CD4-positive, alpha-beta T cell treated with Interleukin-15 for 1 hour (primary cell): ENCODE measurements at regions not wholly inside any gene's neighbourhood (a gene's known extent, or its start where the extent isn't known, plus 50 kb on each side); places are given as distances from the start of the nearest gene placed in this dataset.
"Not testable (repeated sequence)": the region's sequence is repeated elsewhere in the genome, so short reads cannot be mapped to it uniquely, and the experiment has no call there.

ENCODE experiments used
- DNase-seq: peaks from one replicate; pipeline ENCODE4 v3.0.0-alpha.2; 2020

DNA sequence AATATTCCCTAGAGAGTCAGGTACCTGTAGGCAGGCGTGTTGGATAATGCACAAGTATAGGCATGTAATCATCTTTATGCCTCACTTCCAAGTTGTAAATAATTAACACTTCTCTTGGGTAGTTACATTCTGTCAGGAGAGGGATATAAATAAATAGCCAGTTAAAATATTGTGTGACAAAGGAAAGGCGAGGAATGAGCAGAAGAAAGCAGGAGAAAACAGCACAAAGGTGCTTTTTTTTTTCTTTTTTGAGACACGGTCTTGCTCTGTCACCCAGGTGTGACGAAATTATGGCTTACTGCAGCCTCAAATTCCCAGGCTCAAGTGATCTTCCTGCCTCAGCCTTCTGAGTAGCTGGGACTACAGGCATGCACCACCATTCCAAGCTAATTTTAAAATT, 99.2 kb upstream of the LYZL2 start:
- no peak for DNase-seq

DNA sequence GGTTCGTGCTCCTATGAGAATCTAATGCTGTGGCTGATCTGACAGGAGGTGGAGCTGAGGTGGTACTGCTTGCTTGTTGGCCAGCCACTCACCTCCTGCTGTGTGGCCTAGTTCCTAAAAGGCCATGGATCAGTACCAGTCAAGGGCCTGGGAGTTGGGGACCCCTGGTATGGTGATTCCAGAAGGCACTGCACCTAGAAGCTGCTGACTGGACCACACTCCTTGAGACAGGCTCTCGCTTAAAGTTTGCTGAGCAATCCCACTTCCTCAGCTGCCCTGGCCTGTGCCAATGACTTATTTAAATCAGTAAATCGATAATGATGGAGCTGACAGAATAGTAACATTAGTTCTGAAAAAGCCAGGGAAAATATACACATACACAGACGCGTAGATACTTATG, 98.6 kb upstream of the LYZL2 start:
- DNase-seq: no peak

DNA sequence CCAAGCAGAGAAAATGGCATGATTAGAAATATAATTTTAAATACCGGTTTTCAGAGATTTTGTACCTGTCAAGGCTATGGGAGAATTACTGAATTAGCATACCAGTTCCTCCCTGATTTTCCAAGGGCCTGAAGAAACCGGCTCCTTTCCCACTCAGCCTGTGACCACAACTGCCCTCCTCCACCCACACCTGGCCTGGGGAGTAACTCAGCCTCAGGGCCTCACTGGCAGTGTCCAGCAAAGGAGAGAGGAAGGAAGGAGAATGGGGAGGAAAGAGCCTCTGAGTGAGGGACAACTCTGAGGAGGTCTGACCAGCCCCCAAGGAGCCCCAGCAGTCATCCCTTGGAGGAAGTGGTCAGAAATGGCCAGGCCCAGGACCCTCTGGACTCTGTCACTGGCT, 98.0 kb upstream of the LYZL2 start:
- DNase-seq: no peak

DNA sequence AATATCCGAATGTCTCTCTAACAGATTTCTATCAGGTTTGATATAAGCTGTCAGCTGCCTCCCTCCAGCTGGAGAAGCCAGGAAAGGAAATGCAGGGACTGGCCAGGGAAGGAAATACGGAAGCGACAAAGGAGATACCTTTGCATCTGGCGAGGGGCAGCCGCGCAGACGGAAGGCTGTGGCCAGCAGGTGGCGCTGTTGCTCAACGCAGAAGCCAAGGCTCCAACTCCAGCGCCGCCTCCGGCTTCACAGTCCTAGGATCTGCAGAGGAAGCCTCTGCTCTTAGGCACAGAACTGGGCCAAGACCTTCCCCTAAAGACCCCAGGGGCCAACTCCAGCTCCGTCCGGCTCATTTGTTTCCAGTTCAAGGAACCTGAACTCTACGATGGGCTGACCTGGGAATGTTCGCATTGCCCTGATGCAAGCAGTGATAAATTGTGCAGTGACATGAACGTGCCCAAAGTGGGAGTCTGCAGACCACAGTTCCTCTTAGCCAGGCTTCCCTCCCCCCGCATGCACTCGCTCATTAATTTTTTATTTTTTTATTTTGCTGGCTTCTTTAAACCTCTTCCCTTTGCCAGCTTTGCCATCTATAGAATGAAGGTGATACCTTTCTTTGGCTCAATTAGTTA, 97.3 kb upstream of the LYZL2 start:
- peak; percentile 72 for DNase-seq

DNA sequence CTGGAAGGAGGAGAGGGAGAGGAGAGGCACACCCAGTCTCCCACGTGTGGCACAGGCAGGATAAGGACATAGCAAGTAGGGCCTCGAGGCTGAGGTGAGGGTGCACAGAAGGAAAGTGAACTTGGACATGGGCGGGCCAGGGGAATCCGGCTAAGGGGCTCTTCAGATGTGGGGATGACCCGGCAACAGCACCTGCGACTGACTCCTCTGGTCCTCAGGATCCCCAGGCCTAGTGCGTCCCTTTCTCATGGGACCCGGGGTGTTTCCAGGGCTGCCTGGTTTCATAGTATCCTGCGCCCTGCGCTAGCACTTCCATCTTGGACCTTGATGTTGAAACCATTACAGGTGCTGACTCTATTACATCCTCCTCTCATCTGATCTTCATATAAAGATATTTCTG, 96.1 kb upstream of the LYZL2 start:
- no peak for DNase-seq

DNA sequence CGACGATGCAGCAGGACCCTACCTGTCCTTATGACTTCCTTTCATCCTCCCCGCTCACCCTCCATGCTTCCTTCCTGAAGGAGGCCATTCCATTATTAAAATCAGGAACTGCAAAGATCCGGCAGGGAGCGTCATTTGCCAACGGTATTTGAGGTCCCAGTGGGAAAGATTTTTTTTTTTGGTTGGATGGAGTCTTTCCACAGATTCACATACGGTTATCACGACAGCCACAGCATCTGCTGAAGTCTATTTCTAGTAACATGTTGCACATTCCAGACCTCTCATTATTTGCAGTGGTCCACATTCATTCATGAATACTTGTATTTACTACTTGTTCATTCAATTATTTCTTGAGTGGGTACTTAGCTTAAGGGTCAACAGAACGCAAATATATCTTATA, 94.7 kb upstream of the LYZL2 start:
- no peak for DNase-seq

DNA sequence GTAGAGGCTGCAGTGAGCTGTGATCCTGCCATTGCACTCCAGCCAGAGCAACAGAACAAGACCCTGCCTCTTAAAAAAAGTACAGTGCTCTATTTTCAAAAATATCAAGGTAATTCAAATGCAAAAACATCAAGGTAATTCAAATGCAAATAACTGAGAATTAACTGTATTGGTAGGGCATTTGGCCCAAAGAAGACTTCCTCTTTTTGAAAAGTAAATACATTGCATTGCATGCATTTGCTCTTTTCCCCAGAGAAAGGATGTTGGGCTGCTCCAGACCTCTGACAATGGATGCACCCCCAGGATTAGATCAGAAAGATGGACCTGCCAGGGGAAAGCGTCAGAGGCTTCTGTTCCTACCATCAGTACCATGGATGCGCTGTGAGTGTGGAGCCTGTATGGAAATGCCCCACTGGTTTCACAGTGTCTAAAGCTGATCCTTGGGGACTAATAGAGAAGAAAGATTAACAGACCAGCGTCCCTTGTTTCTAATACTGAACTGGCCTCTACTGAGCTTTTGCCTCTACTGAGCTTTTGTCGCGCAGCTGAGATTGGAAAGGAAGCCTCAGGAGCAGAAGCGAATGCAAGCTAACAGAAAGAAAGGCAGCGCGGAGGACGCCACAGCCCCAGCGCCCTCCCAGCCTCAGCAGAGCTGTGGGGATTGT, 93.5 kb upstream of the LYZL2 start:
- no peak for DNase-seq

DNA sequence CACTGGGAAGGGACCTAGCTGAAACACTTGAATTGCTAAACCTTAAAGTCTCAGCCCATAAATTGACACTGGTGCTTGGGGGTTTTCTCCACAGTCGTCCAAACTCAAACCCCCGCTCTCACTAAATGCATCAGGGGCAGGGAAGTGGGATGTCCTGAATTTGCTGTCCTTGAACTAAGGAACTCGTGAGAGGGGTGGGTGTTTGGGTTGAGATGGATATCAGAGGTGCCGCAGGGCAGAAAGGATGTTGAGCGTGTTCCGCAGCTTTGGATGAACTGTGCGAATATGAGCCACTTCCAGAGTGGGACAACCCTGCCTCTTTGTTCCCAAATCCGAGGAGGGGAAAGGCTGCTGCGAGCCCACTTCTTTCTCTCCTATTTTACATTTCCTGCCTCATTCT, 90.3 kb upstream of the LYZL2 start:
- DNase-seq: no peak

DNA sequence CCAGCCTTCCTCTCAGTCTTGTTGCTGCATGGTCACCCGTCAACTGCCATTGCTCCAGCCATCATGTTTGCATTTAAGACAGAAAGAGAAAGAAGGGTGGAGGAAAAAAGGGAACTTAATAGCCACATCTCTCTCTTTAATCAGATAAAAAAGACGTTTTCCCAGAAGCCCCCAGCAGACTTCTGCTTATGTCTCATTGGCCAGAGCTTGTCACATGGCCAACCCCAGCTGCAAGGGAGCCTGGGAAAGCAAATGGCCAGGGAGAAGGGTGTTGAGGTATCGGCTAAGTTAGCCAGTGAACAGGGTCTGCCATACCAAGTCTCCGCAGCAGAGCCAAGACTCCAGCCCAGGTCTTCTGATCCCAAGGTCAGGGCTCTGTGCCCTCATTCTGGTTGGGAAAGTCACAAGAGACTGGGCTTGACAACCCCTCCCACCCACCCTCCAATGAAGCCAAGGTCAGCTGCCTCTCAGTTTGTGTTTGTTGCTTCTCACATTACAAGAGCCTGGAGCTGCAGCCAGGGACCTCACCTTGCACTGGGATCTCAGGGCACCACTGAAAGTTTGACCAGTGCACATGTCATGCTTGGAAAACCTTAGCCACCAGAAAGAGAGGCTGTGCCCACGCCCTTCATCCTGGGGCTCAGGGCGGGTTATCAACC, 80.3 kb upstream of the LYZL2 start:
- no peak for DNase-seq

DNA sequence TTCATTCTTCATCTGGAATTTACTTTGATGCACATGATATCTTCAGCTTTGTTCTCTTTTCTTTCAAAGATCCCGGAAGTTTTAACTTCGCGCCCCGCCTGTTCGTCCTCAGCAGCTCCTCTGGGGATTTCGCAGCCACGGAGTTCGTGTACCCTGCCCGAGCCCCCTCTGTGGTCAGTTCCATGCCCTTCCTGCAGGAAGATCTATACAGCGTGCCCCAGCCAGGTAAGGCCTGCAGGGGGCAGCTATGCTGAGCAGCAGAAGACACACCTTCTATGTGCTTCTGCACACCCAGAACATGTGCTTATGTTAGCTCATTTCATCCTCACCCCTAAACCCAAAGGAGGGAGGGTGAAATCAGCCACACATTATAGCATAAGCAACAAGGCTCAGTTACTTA, 79.7 kb upstream of the LYZL2 start:
- no peak for DNase-seq

DNA sequence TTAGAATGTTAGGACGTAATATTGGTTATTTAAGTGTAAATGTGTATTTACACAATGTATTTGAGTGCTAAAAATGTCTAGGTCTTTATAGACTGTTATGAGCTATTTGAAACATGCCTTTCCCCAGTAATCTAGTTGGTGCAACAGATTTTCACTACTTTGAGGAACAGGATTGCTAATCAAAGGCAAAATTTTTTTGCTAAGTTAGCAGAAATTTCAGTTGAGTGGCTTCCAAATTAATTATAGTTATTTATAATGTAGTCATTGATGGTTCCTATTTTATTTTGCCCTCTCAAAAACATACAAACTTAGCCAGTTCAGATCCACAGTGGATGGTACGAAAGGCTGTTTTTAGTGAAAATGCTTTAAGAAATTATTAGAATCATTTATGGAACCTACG, 78.7 kb upstream of the LYZL2 start:
- no peak for DNase-seq

DNA sequence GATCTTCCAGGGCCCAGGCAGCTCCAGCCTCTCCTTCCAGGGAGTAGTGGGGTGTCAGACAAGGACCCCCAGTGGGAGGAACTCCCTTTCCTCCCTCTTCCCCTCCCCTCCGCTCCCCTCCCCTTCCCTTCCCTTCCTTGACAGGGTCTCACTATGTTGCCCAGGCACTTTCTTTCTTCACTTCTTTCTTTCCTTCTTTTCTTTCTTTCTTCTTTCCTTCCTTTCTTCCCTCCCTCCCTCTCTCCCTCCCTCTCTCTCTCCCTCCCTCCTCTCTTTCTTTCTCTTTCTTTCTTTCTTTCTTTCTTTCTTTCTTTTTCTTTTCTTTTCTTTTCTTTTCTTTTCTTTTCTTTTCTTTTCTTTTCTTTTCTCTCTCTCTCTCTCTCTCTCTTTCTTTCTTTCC, 76.6 kb upstream of the LYZL2 start:
- not testable (repeated sequence) for DNase-seq

DNA sequence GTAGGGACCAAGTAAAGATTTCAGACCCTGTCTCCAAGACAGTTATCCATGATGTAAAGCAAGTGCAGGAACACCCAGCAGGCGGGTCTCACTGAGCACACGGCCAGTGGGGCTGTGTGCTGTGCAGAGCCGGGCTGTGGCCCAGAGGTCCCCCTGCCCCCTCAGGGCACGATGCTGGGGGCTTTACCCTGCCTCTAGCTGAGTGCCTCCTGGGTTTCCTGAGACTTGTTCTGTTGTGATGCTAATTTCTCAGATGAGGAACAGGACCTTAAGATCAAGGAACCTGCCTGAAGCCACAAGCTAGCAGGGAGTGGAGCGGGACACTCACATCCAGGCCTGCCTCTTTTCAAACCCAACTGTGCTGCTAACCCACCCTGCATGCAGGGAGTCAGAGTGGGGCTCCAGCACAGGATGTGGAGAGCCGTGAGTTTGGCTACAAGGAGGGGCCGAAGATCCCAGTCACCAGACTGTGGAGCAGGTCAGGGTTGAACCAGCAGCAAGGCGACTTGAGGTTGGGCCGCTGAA, 76.1 kb upstream of the LYZL2 start:
- no peak for DNase-seq

DNA sequence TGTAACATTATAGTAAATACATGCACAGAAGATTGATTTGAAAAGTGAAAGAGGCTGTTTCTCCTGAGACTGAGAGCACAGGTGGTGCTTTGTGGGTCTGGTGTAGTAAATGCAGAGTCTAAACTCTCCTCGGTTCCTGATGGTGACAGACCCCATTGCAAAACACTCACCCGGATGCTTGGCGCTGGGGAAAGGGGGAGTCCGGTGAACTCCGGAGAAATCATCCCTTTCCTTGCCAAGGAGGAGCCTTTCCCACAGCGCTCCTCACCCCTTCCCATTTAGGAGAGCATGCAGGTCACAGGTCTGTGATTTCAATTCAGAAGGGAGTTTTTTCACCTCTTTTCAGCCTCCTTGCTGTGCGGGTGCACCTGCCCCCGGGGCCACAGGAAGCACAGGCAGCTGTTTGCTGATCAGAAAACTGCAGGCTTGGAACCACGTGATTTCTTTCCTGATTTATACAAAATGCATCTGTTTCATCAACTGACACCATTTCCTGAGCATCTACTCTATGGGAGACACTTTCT, 75.6 kb upstream of the LYZL2 start:
- DNase-seq: peak; percentile 41

DNA sequence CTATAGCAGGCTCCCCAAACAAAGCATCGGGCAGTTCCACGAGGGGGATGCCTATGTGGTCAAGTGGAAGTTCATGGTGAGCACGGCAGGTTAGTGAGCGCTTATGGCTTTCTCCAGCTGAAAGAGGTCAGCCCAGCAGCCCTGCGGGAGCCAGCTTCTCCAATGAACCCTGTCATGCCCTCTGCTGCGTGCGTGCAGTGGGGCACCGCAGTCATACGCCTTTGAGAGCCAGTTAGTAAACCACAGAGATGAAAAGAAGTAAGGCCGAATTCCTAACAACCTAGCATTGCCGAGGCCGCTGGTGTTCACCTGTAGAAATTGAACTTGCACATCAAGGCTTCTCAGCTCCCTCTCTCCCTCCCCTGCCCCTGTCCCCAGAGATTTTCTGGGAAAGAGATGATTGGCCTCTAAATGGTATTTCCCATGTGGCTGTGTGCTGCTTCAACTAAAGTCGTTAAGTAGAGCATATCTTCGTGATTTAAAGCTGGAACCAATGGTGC, 75.1 kb upstream of the LYZL2 start:
- not testable (repeated sequence) for DNase-seq

DNA sequence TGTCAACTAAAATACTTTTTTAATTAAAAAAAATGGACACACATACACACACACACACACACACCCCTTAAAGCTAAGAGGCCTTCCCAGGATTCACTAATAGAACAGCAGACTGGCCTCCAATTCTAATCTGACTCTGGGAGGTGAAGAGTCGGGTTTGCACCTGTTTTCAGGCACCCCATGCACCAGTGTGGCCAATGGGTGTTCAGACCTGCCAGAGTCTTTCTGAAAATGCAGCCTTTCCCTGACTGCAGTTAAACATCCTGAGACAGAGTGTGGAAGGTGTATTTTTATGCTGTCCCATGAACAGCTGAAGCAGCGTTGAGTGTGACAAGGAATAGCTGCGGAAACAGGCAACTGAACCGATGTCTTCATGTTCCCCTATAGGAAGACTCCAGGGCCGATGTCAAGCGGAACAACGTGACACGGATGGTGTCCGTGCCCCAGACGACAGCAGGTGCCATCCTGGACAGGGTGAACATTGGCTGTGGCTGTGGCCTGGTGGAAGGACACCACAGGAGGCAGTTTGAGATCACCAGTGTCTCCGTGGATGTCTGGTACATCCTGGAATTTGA, 74.6 kb upstream of the LYZL2 start:
- DNase-seq: no peak

DNA sequence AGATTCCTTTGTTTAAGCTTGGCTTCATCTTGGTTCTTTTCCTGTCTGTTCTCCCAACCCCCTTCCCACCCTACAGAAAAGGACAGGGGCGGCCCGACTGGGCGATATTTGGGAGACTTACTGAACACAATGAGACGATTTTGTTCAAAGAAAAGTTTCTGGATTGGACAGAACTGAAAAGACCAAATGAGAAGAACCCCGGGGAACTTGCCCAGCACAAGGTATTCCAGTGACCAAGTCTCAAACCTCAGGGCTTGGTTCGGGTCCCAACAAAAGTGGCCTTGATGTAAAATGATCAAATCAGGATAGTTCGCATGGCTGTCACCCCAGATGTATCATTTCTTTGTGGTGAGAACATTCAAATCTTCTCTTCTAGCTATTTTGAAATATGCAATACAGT, 73.9 kb upstream of the LYZL2 start:
- DNase-seq: not testable (repeated sequence)

DNA sequence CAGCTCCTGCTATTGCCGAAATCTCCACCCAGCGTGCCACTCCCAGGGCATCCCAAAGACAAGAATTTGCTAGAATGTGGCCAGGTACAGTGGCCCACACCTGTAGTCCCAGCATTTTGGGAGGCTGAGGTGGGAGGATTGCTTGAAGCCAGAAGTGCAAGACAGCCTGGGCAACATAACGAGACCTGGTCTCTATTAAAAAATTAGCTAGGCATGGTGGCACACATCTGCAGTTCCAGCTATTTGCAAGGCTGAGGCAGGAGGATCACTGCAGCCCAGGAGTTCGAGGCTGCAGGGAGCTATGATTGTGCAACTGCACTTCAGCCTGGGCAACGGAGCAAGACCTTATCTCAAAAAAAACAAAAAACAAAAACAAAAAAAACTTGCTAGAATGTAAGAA, 73.3 kb upstream of the LYZL2 start:
- no peak for DNase-seq

DNA sequence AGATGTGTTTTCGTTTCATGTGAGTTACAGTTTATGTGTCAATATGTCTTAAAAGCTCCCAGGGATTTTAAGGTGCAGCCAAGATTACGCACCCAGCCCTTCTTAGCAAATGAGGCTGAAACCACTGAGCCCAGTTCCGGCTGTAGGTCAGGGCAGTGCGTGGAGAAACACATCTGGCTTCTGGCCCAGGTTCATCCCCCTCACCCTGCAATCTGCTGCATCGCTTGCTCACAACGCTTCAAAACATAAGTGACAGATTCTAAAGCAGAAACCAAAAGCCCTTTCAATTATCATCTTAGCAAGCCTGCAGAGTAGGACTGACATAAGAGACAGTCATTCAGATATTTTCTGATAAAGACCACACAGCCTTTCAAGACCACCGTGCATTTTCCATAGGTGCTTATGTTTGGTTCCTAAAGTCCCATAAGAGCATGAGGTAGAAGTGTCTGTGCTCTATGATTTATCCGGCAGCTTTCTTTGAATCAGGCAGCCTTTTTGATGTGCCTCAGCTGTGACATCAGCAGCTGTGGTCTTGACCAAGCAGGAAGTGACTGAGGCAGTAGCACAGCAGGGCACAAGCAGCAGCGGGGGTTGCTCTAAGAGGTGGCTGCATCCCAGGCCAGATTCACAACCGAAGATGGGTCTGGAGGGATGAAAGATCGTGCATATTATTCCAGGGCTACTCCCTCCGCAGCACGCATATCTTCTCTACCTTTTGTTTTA, 72.1 kb upstream of the LYZL2 start:
- DNase-seq: peak; percentile 77

DNA sequence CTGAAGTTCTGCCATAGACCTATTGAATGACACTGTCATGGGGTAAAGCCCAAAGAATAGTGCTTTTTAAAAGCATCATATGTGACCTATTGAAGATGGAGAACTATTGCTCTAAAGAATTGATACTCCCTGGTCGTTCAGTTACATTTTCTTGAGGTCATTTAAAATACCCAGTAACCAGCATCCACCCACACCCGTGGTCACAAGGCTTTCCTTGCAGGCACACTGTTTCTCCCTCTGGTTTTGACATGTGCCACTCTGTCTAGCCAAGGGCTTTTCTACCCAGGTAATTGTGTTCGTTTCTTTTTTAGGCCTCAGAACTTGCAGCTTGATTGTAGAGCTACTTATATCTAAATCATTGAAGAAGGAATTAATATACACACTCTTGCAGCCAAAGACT, 68.3 kb upstream of the LYZL2 start:
- DNase-seq: no peak

DNA sequence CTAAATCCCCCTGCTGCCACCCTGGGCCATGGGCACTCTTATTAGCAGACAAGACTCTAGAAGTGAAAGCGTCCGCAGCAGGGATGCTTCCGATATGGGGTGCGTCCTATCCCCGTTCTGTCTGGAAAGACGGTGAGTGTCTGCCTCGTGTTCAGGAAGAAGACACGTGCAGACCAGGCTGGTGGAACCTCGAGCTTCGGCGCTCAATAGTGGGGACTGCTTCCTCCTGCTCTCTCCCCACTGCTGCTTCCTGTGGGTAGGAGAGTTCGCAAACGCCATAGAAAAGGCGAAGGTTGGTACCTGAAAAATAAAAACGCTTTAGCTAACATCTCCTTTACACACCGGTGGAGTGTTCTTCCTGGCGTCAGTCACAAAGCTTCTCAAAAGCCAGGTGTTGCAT, 67.7 kb upstream of the LYZL2 start:
- DNase-seq: not testable (repeated sequence)

DNA sequence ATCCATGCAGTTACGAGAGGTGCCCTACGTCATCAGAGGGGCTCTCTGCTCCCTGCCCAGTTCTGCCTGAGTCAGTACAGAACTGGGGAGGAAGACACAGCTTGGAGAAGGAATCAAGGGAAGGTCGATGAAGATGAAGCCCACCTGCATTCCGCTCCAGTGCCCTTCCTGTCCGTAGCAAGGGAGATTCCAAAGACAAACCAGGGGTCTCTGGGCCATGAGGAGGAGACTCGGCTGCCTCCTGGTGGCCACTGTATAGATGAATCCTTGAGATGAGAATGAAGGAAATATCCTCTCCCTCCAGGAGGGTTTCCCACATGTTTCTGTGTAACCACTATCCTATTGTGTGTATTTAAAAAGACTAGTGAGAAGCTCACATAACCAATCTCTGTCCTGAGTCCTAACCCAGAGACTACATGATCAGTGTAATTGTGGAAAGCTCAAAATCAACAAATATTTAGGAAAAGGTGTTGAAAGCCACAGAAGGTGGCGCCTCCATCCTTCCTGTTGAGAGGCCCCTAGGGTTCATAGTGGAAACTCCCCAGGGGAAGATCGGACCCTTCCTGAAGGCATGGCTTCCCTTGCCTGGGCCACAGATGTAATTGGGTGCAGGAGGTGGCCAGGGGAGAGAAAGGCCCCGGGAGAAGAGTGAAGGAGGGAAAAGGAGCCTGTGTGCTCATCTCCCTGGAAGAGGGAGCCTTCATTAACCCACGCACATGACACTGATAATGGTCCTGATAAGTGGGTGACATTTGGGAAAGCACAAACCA, 67.0 kb upstream of the LYZL2 start:
- not testable (repeated sequence) for DNase-seq
